ENCODE measurements at regions not wholly inside any gene's neighbourhood (a gene's known extent, or its start where the extent isn't known, plus 50 kb on each side); places are given as distances from the start of the nearest gene placed in this dataset.

GRCh38 chr12:91629440-91629839, 446.8 kb upstream of the DCN start:
- Histone ChIP-seq H3K9ac (ENCODE audit: low read length) (no peak overlapping the region), H3K36me3 (ENCODE audit: control insufficient read depth, insufficient read depth, low read length, severe bottlenecking) (no peaks in the 10 kb centered on the region), H3K27me3 (replicated peaks; ENCODE audit: control insufficient read depth, insufficient read depth, low read length) (no peaks in the 10 kb centered on the region), H3K4me1 (ENCODE audit: control insufficient read depth, insufficient read depth, low read length) (no peaks in the 10 kb centered on the region), H3K9me3 (ENCODE audit: control insufficient read depth, low read length) (no peaks in the 10 kb centered on the region), H3K4me3 (ENCODE audit: low read length) (no peak overlapping the region)
- no peak for DNase-seq (ENCODE audit: low read depth)

- no peaks in the 10 kb centered on the region for H3K36me3 ChIP-seq (ENCODE audit: control insufficient read depth, insufficient read depth, low read length, severe bottlenecking)
- H3K4me3 ChIP-seq (ENCODE audit: low read length) = no peak overlapping the region
- H3K4me1 ChIP-seq (ENCODE audit: control insufficient read depth, insufficient read depth, low read length) = no peaks in the 10 kb centered on the region
- DNase-seq (ENCODE audit: low read depth) = peak; percentile 22
- no peak overlapping the region for H3K9ac ChIP-seq (ENCODE audit: low read length)
- no peaks in the 10 kb centered on the region for H3K27me3 ChIP-seq (replicated peaks; ENCODE audit: control insufficient read depth, insufficient read depth, low read length)
- H3K9me3 ChIP-seq (ENCODE audit: control insufficient read depth, low read length) = no peaks in the 10 kb centered on the region
These were observed 446.0 kb upstream of the DCN start for GRCh38 chr12:91628656-91629055.

- H3K27me3 ChIP-seq (replicated peaks; ENCODE audit: control insufficient read depth, insufficient read depth, low read length) = peaks cover 2% of the 10 kb centered on the region
- H3K9ac ChIP-seq (ENCODE audit: low read length) = no peak overlapping the region
- no peaks in the 10 kb centered on the region for H3K9me3 ChIP-seq (ENCODE audit: control insufficient read depth, low read length)
- H3K36me3 ChIP-seq (ENCODE audit: control insufficient read depth, insufficient read depth, low read length, severe bottlenecking) = no peaks in the 10 kb centered on the region
- no peaks in the 10 kb centered on the region for H3K4me1 ChIP-seq (ENCODE audit: control insufficient read depth, insufficient read depth, low read length)
- H3K4me3 ChIP-seq (ENCODE audit: low read length) = no peak overlapping the region
- no peak for DNase-seq (ENCODE audit: low read depth)
These were observed 444.6 kb upstream of the DCN start for GRCh38 chr12:91627225-91627624.

- H3K9ac ChIP-seq (ENCODE audit: low read length) = no peak overlapping the region
These were observed 440.4 kb upstream of the DCN start for GRCh38 chr12:91622981-91623380.

GRCh38 chr12:91622037-91622436, 439.4 kb upstream of the DCN start:
- Histone ChIP-seq H3K4me3 (ENCODE audit: low read length) (no peak overlapping the region), H3K27me3 (replicated peaks; ENCODE audit: control insufficient read depth, insufficient read depth, low read length) (peaks cover 2% of the 10 kb centered on the region), H3K9ac (ENCODE audit: low read length) (no peak overlapping the region), H3K9me3 (ENCODE audit: control insufficient read depth, low read length) (no peaks in the 10 kb centered on the region), H3K4me1 (ENCODE audit: control insufficient read depth, insufficient read depth, low read length) (no peaks in the 10 kb centered on the region), H3K36me3 (ENCODE audit: control insufficient read depth, insufficient read depth, low read length, severe bottlenecking) (no peaks in the 10 kb centered on the region)
- DNase-seq (ENCODE audit: low read depth) = no peak

More at GRCh38 chr12:91622981-91623380, 440.4 kb upstream of the DCN start:
- Histone ChIP-seq H3K4me1 (ENCODE audit: control insufficient read depth, insufficient read depth, low read length) (no peaks in the 10 kb centered on the region), H3K9me3 (ENCODE audit: control insufficient read depth, low read length) (no peaks in the 10 kb centered on the region), H3K36me3 (ENCODE audit: control insufficient read depth, insufficient read depth, low read length, severe bottlenecking) (no peaks in the 10 kb centered on the region), H3K4me3 (ENCODE audit: low read length) (no peak overlapping the region), H3K27me3 (replicated peaks; ENCODE audit: control insufficient read depth, insufficient read depth, low read length) (peaks cover 2% of the 10 kb centered on the region)
- no peak for DNase-seq (ENCODE audit: low read depth)

- DNase-seq (ENCODE audit: low read depth) = no peak
- H3K9ac ChIP-seq (ENCODE audit: low read length) = no peak overlapping the region
- H3K36me3 ChIP-seq (ENCODE audit: control insufficient read depth, insufficient read depth, low read length, severe bottlenecking) = no peaks in the 10 kb centered on the region
- H3K4me3 ChIP-seq (ENCODE audit: low read length) = no peak overlapping the region
- H3K4me1 ChIP-seq (ENCODE audit: control insufficient read depth, insufficient read depth, low read length) = no peaks in the 10 kb centered on the region
- H3K9me3 ChIP-seq (ENCODE audit: control insufficient read depth, low read length) = no peaks in the 10 kb centered on the region
- H3K27me3 ChIP-seq (replicated peaks; ENCODE audit: control insufficient read depth, insufficient read depth, low read length) = peaks cover 2% of the 10 kb centered on the region
These were observed 438.4 kb upstream of the DCN start for GRCh38 chr12:91620992-91621391.

GRCh38 chr12:91620422-91620821, 437.8 kb upstream of the DCN start:
- peaks cover 2% of the 10 kb centered on the region for H3K27me3 ChIP-seq (replicated peaks; ENCODE audit: control insufficient read depth, insufficient read depth, low read length)
- no peak for DNase-seq (ENCODE audit: low read depth)
- H3K36me3 ChIP-seq (ENCODE audit: control insufficient read depth, insufficient read depth, low read length, severe bottlenecking) = no peaks in the 10 kb centered on the region
- H3K9me3 ChIP-seq (ENCODE audit: control insufficient read depth, low read length) = no peaks in the 10 kb centered on the region
- no peak overlapping the region for H3K4me3 ChIP-seq (ENCODE audit: low read length)
- H3K4me1 ChIP-seq (ENCODE audit: control insufficient read depth, insufficient read depth, low read length) = no peaks in the 10 kb centered on the region
- H3K9ac ChIP-seq (ENCODE audit: low read length) = no peak overlapping the region

- Histone ChIP-seq H3K27me3 (replicated peaks; ENCODE audit: control insufficient read depth, insufficient read depth, low read length) (peaks cover 2% of the 10 kb centered on the region), H3K4me1 (ENCODE audit: control insufficient read depth, insufficient read depth, low read length) (no peaks in the 10 kb centered on the region), H3K4me3 (ENCODE audit: low read length) (no peak overlapping the region), H3K9me3 (ENCODE audit: control insufficient read depth, low read length) (no peaks in the 10 kb centered on the region), H3K36me3 (ENCODE audit: control insufficient read depth, insufficient read depth, low read length, severe bottlenecking) (no peaks in the 10 kb centered on the region), H3K9ac (ENCODE audit: low read length) (no peak overlapping the region)
- DNase-seq (ENCODE audit: low read depth) = no peak
These were observed 435.7 kb upstream of the DCN start for GRCh38 chr12:91618281-91618680.

GRCh38 chr12:91617818-91618217, 435.2 kb upstream of the DCN start:
- H3K9ac ChIP-seq (ENCODE audit: low read length) = no peak overlapping the region
- no peak for DNase-seq (ENCODE audit: low read depth)
- H3K9me3 ChIP-seq (ENCODE audit: control insufficient read depth, low read length) = no peaks in the 10 kb centered on the region
- no peak overlapping the region for H3K4me3 ChIP-seq (ENCODE audit: low read length)
- peaks cover 1% of the 10 kb centered on the region for H3K27me3 ChIP-seq (replicated peaks; ENCODE audit: control insufficient read depth, insufficient read depth, low read length)
- H3K36me3 ChIP-seq (ENCODE audit: control insufficient read depth, insufficient read depth, low read length, severe bottlenecking) = no peaks in the 10 kb centered on the region
- H3K4me1 ChIP-seq (ENCODE audit: control insufficient read depth, insufficient read depth, low read length) = no peaks in the 10 kb centered on the region

- no peaks in the 10 kb centered on the region for H3K4me1 ChIP-seq (ENCODE audit: control insufficient read depth, insufficient read depth, low read length)
These were observed 433.8 kb upstream of the DCN start for GRCh38 chr12:91616416-91616815.

GRCh38 chr12:91613223-91613779, 430.7 kb upstream of the DCN start:
- DNase-seq (ENCODE audit: low read depth) = no peak
- Histone ChIP-seq H3K27me3 (replicated peaks; ENCODE audit: control insufficient read depth, insufficient read depth, low read length) (no peaks in the 10 kb centered on the region), H3K36me3 (ENCODE audit: control insufficient read depth, insufficient read depth, low read length, severe bottlenecking) (no peaks in the 10 kb centered on the region), H3K9me3 (ENCODE audit: control insufficient read depth, low read length) (no peaks in the 10 kb centered on the region), H3K4me1 (ENCODE audit: control insufficient read depth, insufficient read depth, low read length) (no peaks in the 10 kb centered on the region), H3K4me3 (ENCODE audit: low read length) (no peak overlapping the region), H3K9ac (ENCODE audit: low read length) (no peak overlapping the region)

More at GRCh38 chr12:91616416-91616815, 433.8 kb upstream of the DCN start:
- no peaks in the 10 kb centered on the region for H3K27me3 ChIP-seq (replicated peaks; ENCODE audit: control insufficient read depth, insufficient read depth, low read length)
- no peak overlapping the region for H3K9ac ChIP-seq (ENCODE audit: low read length)
- DNase-seq (ENCODE audit: low read depth) = peak; percentile 7
- H3K4me3 ChIP-seq (ENCODE audit: low read length) = no peak overlapping the region
- no peaks in the 10 kb centered on the region for H3K9me3 ChIP-seq (ENCODE audit: control insufficient read depth, low read length)
- no peaks in the 10 kb centered on the region for H3K36me3 ChIP-seq (ENCODE audit: control insufficient read depth, insufficient read depth, low read length, severe bottlenecking)

GRCh38 chr12:91610561-91610960, 427.9 kb upstream of the DCN start:
- Histone ChIP-seq H3K9me3 (ENCODE audit: control insufficient read depth, low read length) (no peaks in the 10 kb centered on the region), H3K9ac (ENCODE audit: low read length) (no peak overlapping the region), H3K36me3 (ENCODE audit: control insufficient read depth, insufficient read depth, low read length, severe bottlenecking) (no peaks in the 10 kb centered on the region), H3K4me3 (ENCODE audit: low read length) (no peak overlapping the region), H3K4me1 (ENCODE audit: control insufficient read depth, insufficient read depth, low read length) (no peaks in the 10 kb centered on the region), H3K27me3 (replicated peaks; ENCODE audit: control insufficient read depth, insufficient read depth, low read length) (no peaks in the 10 kb centered on the region)
- DNase-seq (ENCODE audit: low read depth) = no peak
